Central memory CD8-positive, alpha-beta T cell (primary cell): ENCODE measurements at regions not wholly inside any gene's neighbourhood (a gene's known extent, or its start where the extent isn't known, plus 50 kb on each side); places are given as distances from the start of the nearest gene placed in this dataset.

Source experiments
- ATAC-seq: fragments of 150-1000 bp; cut with Tn5 transposase; replicated peaks from 2 replicates; pipeline ENCODE4 v1.10.0; 2022; ENCODE audit warnings: mild to moderate bottlenecking, moderate FRiP score, moderate number of reproducible peaks; ENCODE audit not compliant: poor library complexity, severe bottlenecking; ENCODE audit errors: extremely low read depth
- DNase-seq, 2 donors: peaks; one replicate each; pipeline ENCODE4 v3.0.0; 2021; ENCODE audit warnings: low spot score in 2 of 2
- H3K27ac Mint-ChIP-seq: one replicate; pipeline ENCODE4 v1.8.0; 2022; ENCODE audit warnings: low read depth, mild to moderate bottlenecking, moderate library complexity, mixed read lengths
- H3K27me3 Mint-ChIP-seq: one replicate; pipeline ENCODE4 v1.8.0; 2022; ENCODE audit warnings: mixed read lengths
- H3K36me3 Mint-ChIP-seq: one replicate; pipeline ENCODE4 v1.8.0; 2022; ENCODE audit warnings: mild to moderate bottlenecking, moderate library complexity, mixed read lengths; ENCODE audit not compliant: insufficient read depth
- H3K4me1 Mint-ChIP-seq: one replicate; pipeline ENCODE4 v1.8.0; 2022; ENCODE audit warnings: mixed read lengths
- H3K4me3 Mint-ChIP-seq: one replicate; pipeline ENCODE4 v1.8.0; 2022; ENCODE audit warnings: mild to moderate bottlenecking, moderate library complexity, mixed read lengths
- H3K9me3 Mint-ChIP-seq: one replicate; pipeline ENCODE4 v1.8.0; 2022; ENCODE audit warnings: mixed read lengths

- ATAC-seq (no peak), DNase-seq (no peak)
- no peak overlapping the region for H3K4me3 Mint-ChIP-seq
Observed at GRCh38 chr13:26968431-26969341, 202.9 kb downstream of the USP12 start.

GRCh38 chr13:26967119-26968038 lies 204.2 kb downstream of the USP12 start:
- Mint-ChIP-seq H3K36me3 (no peaks in the 10 kb centered on the region), H3K4me1 (peaks cover 13% of the 10 kb centered on the region), H3K27ac (no peak overlapping the region), H3K27me3 (peaks cover 19% of the 10 kb centered on the region), H3K4me3 (no peak overlapping the region), H3K9me3 (no peaks in the 10 kb centered on the region)
- DNase-seq: no peak
- ATAC-seq: no peak

More at GRCh38 chr13:26968431-26969341, 202.9 kb downstream of the USP12 start:
- H3K27ac Mint-ChIP-seq: no peak overlapping the region
- peaks cover 19% of the 10 kb centered on the region for H3K27me3 Mint-ChIP-seq
- H3K36me3 Mint-ChIP-seq: no peaks in the 10 kb centered on the region
- no peaks in the 10 kb centered on the region for H3K9me3 Mint-ChIP-seq
- peaks cover 18% of the 10 kb centered on the region for H3K4me1 Mint-ChIP-seq

- no peaks in the 10 kb centered on the region for H3K36me3 Mint-ChIP-seq
Observed at GRCh38 chr13:26966701-26967080, 204.9 kb downstream of the USP12 start.

GRCh38 chr13:26965952-26966700 lies 205.5 kb downstream of the USP12 start:
- Mint-ChIP-seq H3K9me3 (no peaks in the 10 kb centered on the region), H3K27ac (no peak overlapping the region), H3K4me1 (peaks cover 6% of the 10 kb centered on the region), H3K27me3 (peaks cover 19% of the 10 kb centered on the region), H3K4me3 (no peak overlapping the region), H3K36me3 (no peaks in the 10 kb centered on the region)
- ATAC-seq (no peak), DNase-seq (no peak)

More at GRCh38 chr13:26966701-26967080, 204.9 kb downstream of the USP12 start:
- Mint-ChIP-seq H3K9me3 (no peaks in the 10 kb centered on the region), H3K27me3 (peaks cover 19% of the 10 kb centered on the region), H3K4me1 (peaks cover 6% of the 10 kb centered on the region), H3K4me3 (no peak overlapping the region), H3K27ac (no peak overlapping the region)
- DNase-seq: no peak
- ATAC-seq: no peak

GRCh38 chr13:26964278-26965250 lies 204.0 kb upstream of the GPR12 start:
- H3K27ac Mint-ChIP-seq: no peak overlapping the region
- DNase-seq (no peak), ATAC-seq (no peak)
- peaks cover 19% of the 10 kb centered on the region for H3K27me3 Mint-ChIP-seq
- H3K4me1 Mint-ChIP-seq: peaks cover 6% of the 10 kb centered on the region
- H3K36me3 Mint-ChIP-seq: no peaks in the 10 kb centered on the region
- H3K9me3 Mint-ChIP-seq: no peaks in the 10 kb centered on the region
- no peak overlapping the region for H3K4me3 Mint-ChIP-seq

- no peak for DNase-seq
- Mint-ChIP-seq H3K36me3 (peaks cover 2% of the 10 kb centered on the region), H3K27me3 (peaks cover 16% of the 10 kb centered on the region), H3K4me3 (no peak overlapping the region), H3K4me1 (peaks cover 6% of the 10 kb centered on the region), H3K27ac (no peak overlapping the region), H3K9me3 (no peaks in the 10 kb centered on the region)
- ATAC-seq: no peak
Observed at GRCh38 chr13:26962671-26963070, 202.1 kb upstream of the GPR12 start.

GRCh38 chr13:26961890-26962615 lies 201.5 kb upstream of the GPR12 start:
- peaks cover 6% of the 10 kb centered on the region for H3K4me1 Mint-ChIP-seq
- H3K36me3 Mint-ChIP-seq: peaks cover 2% of the 10 kb centered on the region
- DNase-seq (no peak), ATAC-seq (no peak)
- H3K9me3 Mint-ChIP-seq: no peaks in the 10 kb centered on the region
- no peak overlapping the region for H3K4me3 Mint-ChIP-seq
- H3K27me3 Mint-ChIP-seq: peaks cover 10% of the 10 kb centered on the region
- no peak overlapping the region for H3K27ac Mint-ChIP-seq

- H3K4me3 Mint-ChIP-seq: no peak overlapping the region
- H3K4me1 Mint-ChIP-seq: no peaks in the 10 kb centered on the region
- peaks cover 2% of the 10 kb centered on the region for H3K36me3 Mint-ChIP-seq
- peaks cover 12% of the 10 kb centered on the region for H3K27me3 Mint-ChIP-seq
- no peaks in the 10 kb centered on the region for H3K9me3 Mint-ChIP-seq
- no peak overlapping the region for H3K27ac Mint-ChIP-seq
- DNase-seq (no peak), ATAC-seq (no peak)
Observed at GRCh38 chr13:26957182-26957581, 196.6 kb upstream of the GPR12 start.

- no peak overlapping the region for H3K27ac Mint-ChIP-seq
- peaks cover 12% of the 10 kb centered on the region for H3K27me3 Mint-ChIP-seq
- ATAC-seq (no peak), DNase-seq (no peak)
- H3K36me3 Mint-ChIP-seq: peaks cover 2% of the 10 kb centered on the region
- H3K4me1 Mint-ChIP-seq: no peaks in the 10 kb centered on the region
- no peaks in the 10 kb centered on the region for H3K9me3 Mint-ChIP-seq
- no peak overlapping the region for H3K4me3 Mint-ChIP-seq
Observed at GRCh38 chr13:26956522-26957142, 196.0 kb upstream of the GPR12 start.

GRCh38 chr13:26954976-26955375 lies 194.4 kb upstream of the GPR12 start:
- H3K9me3 Mint-ChIP-seq: no peaks in the 10 kb centered on the region
- no peak for ATAC-seq
- no peak for DNase-seq
- H3K27ac Mint-ChIP-seq: no peak overlapping the region
- H3K36me3 Mint-ChIP-seq: peaks cover 2% of the 10 kb centered on the region
- no peak overlapping the region for H3K4me3 Mint-ChIP-seq
- H3K27me3 Mint-ChIP-seq: peaks cover 12% of the 10 kb centered on the region
- no peaks in the 10 kb centered on the region for H3K4me1 Mint-ChIP-seq

- H3K4me1 Mint-ChIP-seq: no peaks in the 10 kb centered on the region
- no peak overlapping the region for H3K27ac Mint-ChIP-seq
- ATAC-seq (no peak), DNase-seq (no peak)
- H3K4me3 Mint-ChIP-seq: no peak overlapping the region
- no peaks in the 10 kb centered on the region for H3K9me3 Mint-ChIP-seq
- peaks cover 4% of the 10 kb centered on the region for H3K36me3 Mint-ChIP-seq
- peaks cover 12% of the 10 kb centered on the region for H3K27me3 Mint-ChIP-seq
Observed at GRCh38 chr13:26953291-26953690, 192.7 kb upstream of the GPR12 start.
